Right forelimb (tissue), 1 donor: ENCODE measurements at regions not wholly inside any gene's neighbourhood (a gene's known extent, or its start where the extent isn't known, plus 50 kb on each side); places are given as distances from the start of the nearest gene placed in this dataset.
A peak's percentile ranks its signal among the peaks of the same experiment; 100 is the strongest.

Experiments
- DNase-seq: peaks from one replicate; pipeline ENCODE4 v3.0.0-alpha.2; 2018

DNA sequence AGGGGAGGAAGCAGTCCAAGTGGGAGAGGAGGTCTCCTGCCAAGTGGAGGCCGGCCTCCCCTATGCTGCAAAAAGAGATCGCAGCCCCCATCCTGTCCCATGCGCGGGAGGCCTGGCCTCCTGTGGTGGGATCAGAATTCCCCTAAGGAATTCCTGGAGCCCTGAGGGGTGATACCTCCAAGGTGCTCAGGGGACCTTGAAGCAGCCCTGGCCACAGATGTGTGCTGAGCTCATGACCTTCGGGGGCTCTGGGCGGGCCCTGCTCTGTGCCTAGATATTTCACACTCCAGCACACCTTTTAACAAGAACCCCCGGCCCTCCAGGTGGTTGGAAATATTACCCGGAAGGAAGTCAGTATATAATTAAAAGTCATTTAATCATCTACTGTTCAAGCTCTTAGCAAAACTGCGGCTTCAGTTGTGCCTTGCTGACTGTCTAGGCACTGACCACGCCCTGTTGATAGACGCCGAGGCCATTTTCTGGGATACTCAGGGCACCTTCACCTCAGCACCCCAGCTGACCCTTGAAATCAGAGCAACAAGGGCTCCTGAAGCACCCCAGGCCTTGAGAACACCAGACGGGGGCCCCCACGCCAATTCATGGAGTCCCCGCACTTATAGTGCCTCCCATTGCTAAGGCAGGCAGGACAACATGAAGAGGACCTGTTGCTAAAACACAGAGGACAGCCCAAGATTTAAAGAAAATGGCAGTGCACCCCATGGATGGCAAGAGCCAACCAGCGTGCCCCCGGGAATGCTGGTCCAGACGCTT is 119.1 kb downstream of the NDUFA10 start:
- DNase-seq: no peak

DNA sequence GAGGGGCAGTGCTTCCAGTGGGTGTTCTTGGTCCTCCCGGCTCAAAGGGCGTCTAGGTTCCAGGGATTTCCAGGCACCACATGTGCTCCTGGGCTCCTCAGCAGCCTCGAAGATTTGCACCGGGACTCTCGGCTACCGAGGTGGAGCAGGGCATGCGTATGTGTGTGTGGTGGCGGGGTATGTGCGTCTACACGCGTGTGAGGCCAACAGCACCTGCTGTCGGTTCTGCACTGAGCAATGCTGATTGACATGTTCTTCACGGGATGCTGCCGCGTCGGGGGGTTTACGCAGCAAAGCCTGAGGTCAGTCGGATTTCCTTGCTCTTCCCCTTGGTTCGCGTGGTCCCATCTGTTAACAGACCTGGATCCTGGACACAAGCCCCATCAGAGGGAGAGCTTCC is 119.8 kb downstream of the NDUFA10 start:
- peak; percentile 27 for DNase-seq

DNA sequence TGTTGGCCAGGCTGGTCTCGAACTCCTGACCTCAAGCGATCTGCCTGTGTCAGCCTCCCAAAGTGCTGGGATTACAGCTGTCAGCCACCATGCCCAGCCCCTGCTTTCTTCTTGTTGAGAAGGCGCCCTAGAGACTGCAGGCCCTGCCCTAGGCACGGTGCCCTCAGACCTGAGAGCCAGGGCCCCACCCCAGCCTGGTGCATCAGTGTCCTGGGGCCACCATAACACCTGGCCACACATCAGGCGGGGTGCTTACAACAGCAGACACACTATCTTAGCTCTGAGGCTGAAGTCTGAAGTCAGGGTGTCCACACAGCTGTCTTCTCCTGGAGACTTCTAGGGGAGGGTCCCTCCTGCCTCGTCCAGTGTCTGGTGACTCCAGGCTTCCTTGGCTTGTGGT is 120.6 kb downstream of the NDUFA10 start:
- peak; percentile 22 for DNase-seq

DNA sequence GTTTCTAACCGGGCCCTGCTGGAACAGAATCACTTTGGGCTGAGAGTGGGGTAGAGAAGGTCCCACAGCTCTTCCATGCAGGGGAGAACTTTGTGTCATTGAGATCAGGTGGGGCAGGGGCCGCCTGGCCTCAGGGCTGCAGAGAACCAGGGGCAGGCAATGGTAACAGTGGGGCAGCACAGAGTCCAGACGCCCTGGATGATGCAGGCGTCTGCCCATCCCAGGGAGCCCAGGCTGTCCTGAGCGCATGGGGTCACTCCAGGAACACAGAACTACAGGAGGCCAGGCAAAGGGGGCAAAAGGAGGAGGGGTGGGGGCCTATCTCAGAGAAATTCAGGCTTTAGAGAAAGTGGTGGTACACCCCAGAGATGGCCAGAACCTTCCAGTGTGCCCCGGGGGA is 121.3 kb downstream of the NDUFA10 start:
- peak; percentile 23 for DNase-seq

DNA sequence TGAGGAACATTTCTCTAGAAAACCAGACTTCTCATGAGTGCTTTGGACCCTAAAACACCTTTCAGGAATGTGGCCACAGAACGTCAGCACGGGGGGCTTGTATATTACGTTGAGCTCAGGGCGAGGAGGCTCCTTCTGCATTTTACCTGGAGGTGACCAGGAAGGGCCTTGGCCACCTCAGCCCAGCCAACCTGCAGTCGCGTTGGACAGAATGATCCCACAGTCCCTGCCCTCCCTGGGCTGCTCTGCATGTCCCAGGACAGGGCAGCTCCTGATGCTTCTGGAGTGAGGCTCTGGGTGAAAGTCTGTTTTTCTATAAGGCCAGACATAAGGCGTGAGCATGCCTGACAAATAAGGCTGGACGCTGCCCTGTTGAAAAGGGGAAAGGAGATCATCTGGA is 121.9 kb downstream of the NDUFA10 start:
- peak; percentile 30 for DNase-seq

DNA sequence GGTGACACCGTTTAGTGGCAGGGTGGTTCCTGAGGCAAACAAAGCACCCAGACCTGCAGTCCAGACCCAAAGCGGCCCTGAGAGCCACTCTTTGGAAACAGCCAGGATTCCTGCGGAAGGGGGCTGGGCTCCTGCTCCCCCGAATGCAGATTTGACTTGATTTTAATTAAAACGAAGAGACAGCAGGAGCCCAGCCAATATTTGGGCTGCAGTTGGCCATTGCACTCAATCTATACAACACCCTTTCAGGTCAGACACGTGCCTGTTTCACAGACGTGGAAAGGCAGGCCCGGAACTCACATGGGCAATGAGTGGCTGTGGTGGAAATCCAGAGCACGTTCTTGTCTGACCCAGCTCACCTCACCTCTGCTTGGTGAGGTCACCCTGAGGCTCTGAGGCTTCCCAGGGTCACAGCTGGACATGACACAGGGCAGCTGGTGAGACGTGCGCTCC is 122.4 kb downstream of the NDUFA10 start:
- peak; percentile 35 for DNase-seq

DNA sequence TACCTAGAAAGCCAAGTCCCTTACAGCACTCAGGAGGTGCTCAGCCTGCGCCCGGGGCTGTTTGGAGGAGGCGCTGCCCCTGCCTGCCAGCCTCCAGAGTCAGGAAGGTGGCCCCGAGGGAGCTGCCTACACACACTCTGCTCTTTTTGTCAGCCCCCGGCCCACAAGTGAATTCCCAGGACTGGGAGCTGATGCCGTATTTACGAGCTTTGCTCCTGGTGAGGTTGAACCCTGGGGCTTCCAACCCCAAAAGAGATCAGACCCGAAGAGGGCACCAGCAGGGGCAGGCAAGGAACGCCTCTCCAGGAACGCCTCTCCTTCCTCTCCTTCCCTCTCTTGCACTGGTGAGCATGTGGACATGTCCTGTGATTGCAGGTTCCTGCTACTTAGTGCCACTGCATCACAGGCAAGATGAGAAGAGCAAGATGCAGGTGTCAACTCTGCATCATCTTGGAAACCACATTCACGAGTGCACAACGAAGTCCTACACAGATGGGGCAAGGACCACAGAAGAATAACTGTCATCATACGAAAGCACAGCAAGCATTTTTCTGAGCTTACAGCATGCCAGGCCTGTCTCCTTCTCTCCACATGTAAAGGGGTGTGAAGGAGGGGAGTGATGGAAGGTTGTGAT is 126.7 kb downstream of the NDUFA10 start:
- no peak for DNase-seq

DNA sequence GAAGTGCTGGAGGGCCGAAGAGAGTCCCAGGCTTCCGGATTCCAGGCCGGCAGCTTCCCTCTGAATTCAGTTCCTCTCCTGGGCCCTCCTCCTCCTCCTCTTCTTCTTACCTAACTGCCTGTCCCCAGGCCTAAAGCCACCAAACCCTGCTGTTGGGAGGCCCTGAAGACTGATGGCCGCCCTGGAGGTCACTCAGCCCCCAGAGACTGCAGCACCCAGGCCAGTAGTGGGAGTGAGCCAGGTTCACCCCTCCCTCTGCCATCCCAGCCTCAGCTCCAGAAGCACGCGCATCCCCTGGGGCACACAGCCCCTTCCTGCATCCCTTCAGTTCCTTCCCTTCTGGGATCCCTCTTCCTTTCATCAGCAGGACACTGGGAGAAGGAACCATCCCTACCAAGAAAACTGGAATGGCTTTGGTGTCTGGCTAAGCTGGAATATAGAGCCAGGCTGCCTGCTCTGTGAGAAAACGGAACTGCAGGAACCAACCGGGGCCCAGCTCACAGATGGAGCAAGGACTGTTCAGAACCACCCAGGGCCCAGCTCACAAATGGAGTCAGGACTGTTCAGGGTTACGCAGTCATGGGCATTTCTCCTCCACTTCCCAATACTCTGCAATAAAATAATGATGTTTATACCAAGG is 127.4 kb downstream of the NDUFA10 start:
- peak; percentile 31 for DNase-seq

DNA sequence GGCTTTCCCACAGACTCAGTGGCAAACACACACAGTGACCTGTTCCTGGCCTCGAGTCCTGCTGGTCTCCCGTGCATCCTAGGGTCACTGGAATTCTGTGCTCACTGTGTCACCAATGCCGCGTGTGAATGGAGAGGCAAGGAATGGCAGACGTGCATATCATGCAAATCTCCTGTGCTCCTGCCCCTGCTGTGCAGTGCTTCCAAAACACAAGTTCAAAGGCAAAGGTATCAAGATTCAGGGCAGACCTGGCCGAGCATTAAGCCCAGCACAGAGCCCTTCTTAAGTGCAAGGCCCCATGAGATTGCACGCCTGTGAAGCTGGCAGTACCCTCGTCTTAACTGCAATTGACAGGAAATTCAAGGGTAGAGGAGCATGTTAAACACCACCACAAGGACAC is 129.1 kb downstream of the NDUFA10 start:
- DNase-seq: peak; percentile 11

DNA sequence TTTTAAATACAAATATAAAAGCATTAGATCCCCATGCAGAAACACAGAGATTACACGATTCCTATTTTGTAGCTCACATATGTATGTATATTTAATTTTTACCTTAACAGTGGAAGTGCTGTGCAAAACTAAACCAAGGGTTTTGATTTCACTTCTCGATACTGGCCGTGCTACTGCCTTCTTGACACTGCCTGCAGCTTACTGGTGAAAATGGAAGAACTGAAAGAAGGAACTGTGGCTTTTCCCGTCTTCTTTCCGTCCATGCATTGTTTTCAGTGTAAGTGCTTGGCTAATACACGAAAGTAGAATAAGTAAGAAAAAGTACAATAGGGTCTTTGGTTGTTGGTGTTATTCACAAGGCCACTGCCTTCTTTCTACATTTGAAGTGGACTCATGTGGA is 129.5 kb downstream of the NDUFA10 start:
- DNase-seq: peak; percentile 15

DNA sequence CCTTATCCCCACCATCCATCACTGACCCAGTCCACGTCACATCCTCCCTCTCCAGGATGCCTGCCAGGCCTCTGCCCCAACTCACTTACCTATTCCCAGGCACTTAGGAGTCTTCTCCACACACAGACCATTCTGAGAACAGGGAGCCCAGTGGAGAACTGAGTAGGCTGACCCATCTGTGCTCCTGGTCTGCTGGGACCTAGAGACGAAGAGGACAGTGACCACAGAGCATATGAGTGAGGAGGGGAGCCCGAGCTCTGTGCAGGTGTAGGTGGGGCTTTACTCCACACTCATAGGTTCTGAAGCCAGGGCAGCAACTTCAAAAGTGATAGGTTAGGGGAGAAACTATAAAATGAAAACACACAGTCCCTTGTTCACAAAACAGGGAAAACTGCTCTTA is 130.0 kb downstream of the NDUFA10 start:
- DNase-seq: no peak

DNA sequence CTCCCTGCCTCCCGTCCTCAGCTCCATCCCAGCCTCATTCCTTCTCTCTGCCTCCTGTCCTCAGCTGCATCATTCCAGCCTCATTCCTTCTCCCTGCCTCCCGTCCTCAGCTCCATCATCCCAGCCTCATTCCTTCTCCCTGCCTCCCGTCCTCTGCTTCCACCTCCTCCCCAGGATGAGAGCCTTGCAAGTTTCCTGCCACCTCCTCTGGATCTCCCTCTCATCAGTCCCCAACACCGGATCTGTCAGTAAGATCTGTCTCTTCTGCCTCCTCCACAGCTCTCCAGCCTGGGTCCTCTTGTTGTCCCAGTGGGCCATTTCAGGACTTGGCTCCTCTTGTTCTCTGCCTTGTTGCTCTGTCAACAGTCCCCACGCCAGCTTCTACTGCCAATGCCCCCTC is 130.9 kb downstream of the NDUFA10 start:
- peak; percentile 13 for DNase-seq

DNA sequence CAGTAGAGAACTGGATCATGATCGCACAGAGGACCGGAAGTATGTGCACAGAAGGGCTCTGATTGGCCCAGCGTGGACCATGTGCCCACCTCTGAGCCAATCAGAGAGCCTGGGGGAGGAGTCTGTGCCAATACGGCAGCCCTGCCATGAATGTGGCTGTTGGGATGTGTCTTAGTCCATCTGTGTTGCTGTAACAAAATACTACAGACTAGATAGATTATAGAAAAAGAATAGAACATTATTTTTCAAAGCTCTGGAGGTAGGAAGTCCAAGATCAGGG is 132.0 kb downstream of the NDUFA10 start:
- DNase-seq: no peak

DNA sequence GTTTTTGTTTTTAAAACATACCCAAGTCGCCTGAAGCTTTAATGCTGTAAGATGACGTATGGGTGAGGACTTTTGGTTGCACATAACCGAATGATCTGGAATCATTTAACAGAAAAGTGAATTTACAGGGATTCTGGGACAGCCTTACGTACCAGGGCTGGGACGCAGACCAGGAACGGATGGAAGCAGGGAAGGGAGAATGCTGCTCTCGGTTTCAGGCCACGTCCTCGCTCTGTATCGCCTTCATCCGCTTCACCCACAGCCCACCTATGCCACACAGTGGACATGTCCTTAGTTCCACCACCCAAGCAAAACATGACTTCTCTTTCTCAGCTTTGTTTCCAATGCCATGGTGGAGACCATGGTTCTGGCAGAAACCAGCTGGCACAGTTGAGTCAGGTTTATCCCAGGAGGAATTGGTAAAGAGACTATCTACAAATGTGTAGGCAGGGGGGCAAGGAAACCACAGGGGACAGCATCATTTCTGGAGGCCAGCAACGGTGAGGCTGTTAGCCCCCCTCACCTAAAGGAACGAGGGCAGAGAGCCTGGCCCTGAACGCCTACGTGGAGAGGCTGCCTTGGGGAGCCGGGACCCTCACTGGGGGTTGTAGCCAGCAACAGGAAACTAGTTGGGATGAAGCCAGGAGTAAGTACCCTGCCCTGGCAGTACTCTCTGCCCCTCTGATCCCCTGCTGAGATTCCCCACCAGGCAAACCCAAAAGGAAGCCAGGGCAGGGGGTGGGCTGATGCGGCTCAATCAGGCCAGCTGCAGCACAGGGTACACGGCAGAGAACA is 132.5 kb downstream of the NDUFA10 start:
- DNase-seq: peak; percentile 52

DNA sequence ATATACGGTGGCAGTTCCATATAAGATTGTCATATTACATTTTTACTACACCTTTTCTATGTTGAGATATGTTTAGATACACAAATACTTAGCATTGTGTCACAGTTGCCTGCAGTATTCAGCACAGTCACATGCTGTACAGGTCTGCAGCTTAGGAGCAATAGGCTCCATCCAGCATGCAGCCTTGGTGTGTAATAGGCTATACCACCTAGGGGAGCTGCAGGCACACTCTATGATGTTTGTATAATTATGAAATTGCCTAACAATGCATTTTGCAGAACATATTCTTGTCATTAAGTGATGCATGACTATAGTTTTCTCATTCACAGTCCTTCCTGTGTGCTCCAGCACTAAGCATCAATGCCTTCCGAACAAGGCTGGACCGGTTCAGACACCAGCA is 133.4 kb downstream of the NDUFA10 start:
- peak; percentile 30 for DNase-seq

DNA sequence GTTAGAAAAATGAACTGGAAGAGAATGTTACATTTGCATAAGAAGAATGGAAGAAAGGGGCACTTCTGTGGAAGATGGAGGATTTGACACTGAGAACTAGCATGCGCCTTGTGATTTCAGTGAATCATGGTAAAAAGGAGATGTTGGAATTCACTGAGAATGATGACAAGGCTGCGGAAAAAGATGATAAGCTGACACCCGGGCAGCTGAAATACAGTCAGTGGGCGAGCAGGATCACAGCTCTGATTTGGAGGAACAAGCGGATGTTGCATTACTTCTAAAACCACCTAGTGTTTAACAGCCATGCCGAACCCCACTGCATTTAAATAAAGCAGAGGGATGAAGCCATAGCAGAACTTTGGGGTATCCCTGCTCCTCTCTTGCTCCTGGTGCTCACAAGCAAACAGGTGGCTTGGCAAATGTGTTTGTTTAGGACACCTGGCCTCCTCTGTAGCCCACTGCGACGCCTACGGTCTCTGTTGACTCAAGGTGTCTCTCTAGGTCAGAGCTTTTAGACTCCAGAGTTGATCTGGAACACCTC is 134.9 kb downstream of the NDUFA10 start:
- DNase-seq: peak; percentile 23

DNA sequence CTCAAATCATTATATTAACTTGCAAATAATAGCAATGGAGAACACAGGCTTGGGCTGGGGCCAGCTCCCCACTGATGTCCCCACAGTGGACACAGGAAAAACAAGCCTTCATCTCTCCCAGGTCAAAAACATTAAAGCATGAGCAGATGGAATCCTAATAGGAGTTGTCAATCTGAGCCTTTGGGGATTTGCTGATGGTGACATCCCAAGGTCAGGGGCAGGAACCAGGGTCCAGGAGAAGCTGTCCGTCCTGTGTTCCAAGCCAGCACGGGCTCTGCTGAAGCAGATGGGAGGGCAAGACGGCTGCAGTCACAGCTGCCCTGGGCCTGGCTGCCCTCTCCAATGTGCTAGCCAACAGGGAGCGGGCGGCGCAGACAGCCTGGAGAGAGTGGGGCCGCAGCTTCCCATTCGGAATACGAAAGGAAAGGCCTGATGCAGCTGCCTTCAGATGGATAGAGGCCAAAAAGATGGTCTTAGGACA is 135.5 kb downstream of the NDUFA10 start:
- DNase-seq: peak; percentile 42

DNA sequence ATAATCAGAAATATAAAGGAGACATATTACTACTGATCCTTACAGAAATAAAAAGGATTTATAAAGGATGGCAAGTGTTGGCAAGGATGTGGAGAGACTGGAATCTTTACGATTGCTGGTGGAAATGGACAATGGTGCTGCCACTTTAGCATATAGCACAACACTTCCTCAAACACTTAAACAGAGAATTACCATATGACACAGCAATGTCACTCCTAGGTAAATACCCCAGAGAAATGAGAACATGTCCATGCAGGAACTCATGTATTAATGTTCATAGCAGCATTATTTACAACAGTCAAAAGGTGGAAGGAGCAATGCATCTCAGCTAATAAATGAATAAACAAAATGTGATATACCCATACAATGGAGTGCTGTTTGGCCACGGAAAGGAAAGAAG is 137.5 kb downstream of the NDUFA10 start:
- DNase-seq: no peak

DNA sequence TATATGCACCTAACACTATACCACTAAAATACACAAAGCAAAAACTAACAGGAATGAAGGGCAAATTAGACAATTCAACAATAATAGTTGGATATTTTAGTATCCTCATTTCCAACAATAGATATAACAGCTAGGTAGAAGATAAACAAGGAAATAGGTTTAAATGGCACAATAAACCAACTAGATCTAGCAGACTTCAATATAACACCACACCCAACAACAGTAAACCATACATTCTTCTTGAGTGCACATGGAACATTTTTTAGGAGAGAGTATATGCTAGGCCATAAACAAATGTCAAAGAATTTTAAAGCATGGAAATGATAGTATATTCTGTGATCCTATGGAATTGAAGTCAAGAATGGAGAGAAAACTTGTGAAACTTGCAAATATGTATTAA is 138.4 kb downstream of the NDUFA10 start:
- DNase-seq: no peak

DNA sequence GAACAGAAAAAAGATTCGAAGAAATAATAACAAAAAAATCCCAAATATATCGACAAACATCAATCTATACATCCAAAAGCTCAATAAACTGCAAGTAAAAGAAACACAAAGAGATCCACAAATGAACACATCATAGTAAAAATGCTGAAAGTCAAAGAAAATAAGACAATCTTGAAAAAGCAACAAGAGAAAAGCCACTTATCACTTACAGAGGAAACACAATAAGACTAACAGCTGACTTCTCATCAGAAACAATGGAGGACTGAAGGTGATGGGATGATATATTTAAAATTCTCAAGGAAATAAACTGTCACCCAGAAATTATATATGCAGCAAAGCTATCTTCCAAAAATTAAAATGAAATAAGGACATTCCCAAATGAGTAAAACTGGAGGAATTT is 140.3 kb downstream of the NDUFA10 start:
- no peak for DNase-seq

DNA sequence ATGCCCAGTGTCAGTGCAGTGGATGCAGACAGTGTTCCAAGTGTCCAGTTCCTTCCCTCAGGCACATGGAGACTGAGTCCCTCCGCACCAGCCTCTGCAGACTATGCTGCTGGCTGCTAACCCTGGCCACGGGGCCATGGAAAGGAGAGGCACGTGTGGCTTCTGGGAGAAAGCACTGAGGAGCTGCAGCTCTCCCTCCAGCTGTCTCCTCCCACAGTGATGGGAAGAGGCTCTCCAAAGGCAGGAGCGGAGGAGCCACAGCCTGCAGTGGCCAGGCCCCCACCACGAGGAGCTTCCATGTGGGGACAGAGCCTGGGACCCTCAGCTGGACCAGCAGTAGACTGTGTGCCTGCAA is 141.1 kb downstream of the NDUFA10 start:
- DNase-seq: peak; percentile 5

DNA sequence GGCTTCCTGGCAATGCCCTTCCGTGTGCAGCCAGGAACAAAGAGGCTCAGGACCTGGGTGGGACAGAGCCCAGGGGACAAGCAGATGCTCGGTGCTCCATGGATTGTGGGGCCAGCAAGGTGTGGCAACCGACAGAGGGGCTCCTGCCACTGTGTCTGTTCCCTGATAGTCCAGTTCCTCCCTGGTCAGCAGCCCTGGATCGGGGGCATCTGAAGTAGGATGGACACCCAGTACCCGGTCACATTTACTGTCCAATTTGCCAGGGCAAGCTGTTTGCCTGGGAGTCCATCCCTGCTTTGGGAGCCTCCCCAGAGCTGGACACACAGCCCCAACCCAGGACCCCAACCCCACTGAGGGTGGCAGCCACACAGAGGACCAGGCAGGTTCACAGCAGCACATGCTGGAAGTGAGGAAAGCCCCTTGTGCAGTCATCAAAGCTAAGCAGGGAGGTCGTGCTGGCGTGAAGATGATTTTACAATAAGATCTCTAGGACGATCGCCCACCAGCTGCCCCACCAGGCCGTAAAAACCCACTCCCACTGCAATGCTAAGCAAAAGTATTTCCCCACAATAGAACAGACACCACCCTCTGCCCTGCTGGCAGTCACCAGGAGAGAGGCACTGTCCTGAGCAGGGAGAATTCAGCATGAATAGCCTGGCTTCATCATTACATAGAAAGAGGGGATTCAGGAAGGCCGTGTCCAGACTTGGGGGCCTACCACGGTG is 141.7 kb downstream of the NDUFA10 start:
- DNase-seq: peak; percentile 31
